Panc1 (cell line): ENCODE measurements at regions not wholly inside any gene's neighbourhood (a gene's known extent, or its start where the extent isn't known, plus 50 kb on each side); places are given as distances from the start of the nearest gene placed in this dataset.

Experiments used
- TCF7L2 ChIP-seq: IDR thresholded peaks from 2 replicates; pipeline ENCODE4 v1.6.1; 2011; ENCODE audit warnings: mild to moderate bottlenecking, low read depth, low read length, inconsistent platforms
- TF ChIP-seq, protein P1 (sequence below): fragments of 450-650 bp; IDR thresholded peaks from 2 replicates; pipeline ENCODE4 v1.5.1; 2017; ENCODE audit warnings: mild to moderate bottlenecking

DNA sequence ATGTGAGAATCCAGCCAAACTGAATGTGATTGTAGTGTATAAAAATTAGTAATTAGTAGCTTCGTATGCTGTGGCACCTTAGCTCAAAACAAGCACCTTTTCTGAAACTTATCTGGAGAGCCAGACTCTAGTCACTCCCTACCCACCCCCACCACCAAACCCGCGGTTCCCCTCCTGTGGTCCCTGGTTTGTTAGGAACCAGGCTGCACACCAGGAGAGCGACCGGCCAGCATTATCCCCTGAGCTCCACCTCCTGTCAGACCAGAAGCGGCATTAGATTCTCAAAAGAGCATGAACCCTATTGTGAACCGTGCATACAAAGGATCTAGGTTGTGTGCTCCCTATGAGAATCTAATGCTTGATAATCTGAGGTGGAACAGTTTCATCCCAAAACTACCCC is 498.6 kb downstream of the CHSY3 start:
- TF ChIP-seq, protein P1, sequence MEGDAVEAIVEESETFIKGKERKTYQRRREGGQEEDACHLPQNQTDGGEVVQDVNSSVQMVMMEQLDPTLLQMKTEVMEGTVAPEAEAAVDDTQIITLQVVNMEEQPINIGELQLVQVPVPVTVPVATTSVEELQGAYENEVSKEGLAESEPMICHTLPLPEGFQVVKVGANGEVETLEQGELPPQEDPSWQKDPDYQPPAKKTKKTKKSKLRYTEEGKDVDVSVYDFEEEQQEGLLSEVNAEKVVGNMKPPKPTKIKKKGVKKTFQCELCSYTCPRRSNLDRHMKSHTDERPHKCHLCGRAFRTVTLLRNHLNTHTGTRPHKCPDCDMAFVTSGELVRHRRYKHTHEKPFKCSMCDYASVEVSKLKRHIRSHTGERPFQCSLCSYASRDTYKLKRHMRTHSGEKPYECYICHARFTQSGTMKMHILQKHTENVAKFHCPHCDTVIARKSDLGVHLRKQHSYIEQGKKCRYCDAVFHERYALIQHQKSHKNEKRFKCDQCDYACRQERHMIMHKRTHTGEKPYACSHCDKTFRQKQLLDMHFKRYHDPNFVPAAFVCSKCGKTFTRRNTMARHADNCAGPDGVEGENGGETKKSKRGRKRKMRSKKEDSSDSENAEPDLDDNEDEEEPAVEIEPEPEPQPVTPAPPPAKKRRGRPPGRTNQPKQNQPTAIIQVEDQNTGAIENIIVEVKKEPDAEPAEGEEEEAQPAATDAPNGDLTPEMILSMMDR, result no peak
- no peak for TF ChIP-seq TCF7L2
